GM12878 (cell line): ENCODE measurements at regions not wholly inside any gene's neighbourhood (a gene's known extent, or its start where the extent isn't known, plus 50 kb on each side); places are given as distances from the start of the nearest gene placed in this dataset.

Experiments
- BMI1 ChIP-seq: fragments of 450-650 bp; IDR thresholded peaks from 2 replicates; pipeline ENCODE4 v1.6.1; 2016; ENCODE audit warnings: mild to moderate bottlenecking, moderate library complexity, borderline replicate concordance
- EZH2 ChIP-seq: IDR thresholded peaks from 2 replicates; pipeline ENCODE4 v1.6.1; 2012; ENCODE audit warnings: low read depth, mild to moderate bottlenecking, control low read depth, inconsistent platforms, low read length, borderline replicate concordance; ENCODE audit not compliant: control insufficient read depth
- KAT2A ChIP-seq: conservative IDR thresholded peaks from 2 replicates; pipeline ENCODE4 v1.6.1; 2011; ENCODE audit warnings: low read depth, low read length; ENCODE audit not compliant: control insufficient read depth
- LARP7 ChIP-seq: fragments of 450-650 bp; IDR thresholded peaks from 2 replicates; pipeline ENCODE4 v1.6.1; 2017; ENCODE audit warnings: mild to moderate bottlenecking
- MEF2A ChIP-seq: IDR thresholded peaks from 2 replicates; pipeline ENCODE4 v1.6.1; 2011; ENCODE audit warnings: low read depth, mild to moderate bottlenecking, low read length, moderate library complexity; ENCODE audit not compliant: insufficient read depth
- MTA3 ChIP-seq: IDR thresholded peaks from 2 replicates; pipeline ENCODE4 v1.6.1; 2012; ENCODE audit warnings: low read length, inconsistent platforms, borderline replicate concordance
- NBN ChIP-seq: fragments of 450-650 bp; IDR thresholded peaks from 2 replicates; pipeline ENCODE4 v1.6.1; 2016
- NR2C2 ChIP-seq: IDR thresholded peaks from 2 replicates; pipeline ENCODE4 v1.6.1; 2011; ENCODE audit warnings: borderline replicate concordance, low read depth; ENCODE audit not compliant: control insufficient read depth, insufficient read length
- SIN3A ChIP-seq: IDR thresholded peaks from 2 replicates; pipeline ENCODE4 v1.6.1; 2012; ENCODE audit warnings: low read depth, low read length, improper control_type of control experiment
- ZBED1 ChIP-seq: IDR thresholded peaks from 2 replicates; pipeline ENCODE4 v1.6.1; 2016; ENCODE audit warnings: borderline replicate concordance
- ZBTB11 ChIP-seq: fragments of 450-650 bp; formaldehyde crosslinking; IDR thresholded peaks from 2 replicates; pipeline ENCODE4 v1.5.0; 2022; ENCODE audit warnings: mild to moderate bottlenecking, missing genetic modification characterization
- ZBTB33 ChIP-seq: fragments of 450-650 bp; IDR thresholded peaks from 2 replicates; pipeline ENCODE4 v1.6.1; 2017; ENCODE audit warnings: mild to moderate bottlenecking
- ZNF687 ChIP-seq: fragments of 450-650 bp; IDR thresholded peaks from 2 replicates; pipeline ENCODE4 v1.6.1; 2017; ENCODE audit warnings: mild to moderate bottlenecking, moderate library complexity

GRCh38 chr7:89760690-89761089 is 393.6 kb upstream of the STEAP1 start (continued):
- TF ChIP-seq ZNF687 = no peak
- TF ChIP-seq MTA3 = no peak
- TF ChIP-seq ZBED1 = no peak
- TF ChIP-seq LARP7 = no peak
- TF ChIP-seq EZH2 = no peak
- TF ChIP-seq NBN = no peak
- no peak for TF ChIP-seq MEF2A
- TF ChIP-seq NR2C2 = no peak
- TF ChIP-seq SIN3A = no peak
- TF ChIP-seq BMI1 = no peak
- TF ChIP-seq ZBTB11 (CRISPR knock-in tag) = no peak
- TF ChIP-seq KAT2A = no peak
- TF ChIP-seq ZBTB33 = no peak
